ENCODE measurements at regions not wholly inside any gene's neighbourhood (a gene's known extent, or its start where the extent isn't known, plus 50 kb on each side); places are given as distances from the start of the nearest gene placed in this dataset.

DNA sequence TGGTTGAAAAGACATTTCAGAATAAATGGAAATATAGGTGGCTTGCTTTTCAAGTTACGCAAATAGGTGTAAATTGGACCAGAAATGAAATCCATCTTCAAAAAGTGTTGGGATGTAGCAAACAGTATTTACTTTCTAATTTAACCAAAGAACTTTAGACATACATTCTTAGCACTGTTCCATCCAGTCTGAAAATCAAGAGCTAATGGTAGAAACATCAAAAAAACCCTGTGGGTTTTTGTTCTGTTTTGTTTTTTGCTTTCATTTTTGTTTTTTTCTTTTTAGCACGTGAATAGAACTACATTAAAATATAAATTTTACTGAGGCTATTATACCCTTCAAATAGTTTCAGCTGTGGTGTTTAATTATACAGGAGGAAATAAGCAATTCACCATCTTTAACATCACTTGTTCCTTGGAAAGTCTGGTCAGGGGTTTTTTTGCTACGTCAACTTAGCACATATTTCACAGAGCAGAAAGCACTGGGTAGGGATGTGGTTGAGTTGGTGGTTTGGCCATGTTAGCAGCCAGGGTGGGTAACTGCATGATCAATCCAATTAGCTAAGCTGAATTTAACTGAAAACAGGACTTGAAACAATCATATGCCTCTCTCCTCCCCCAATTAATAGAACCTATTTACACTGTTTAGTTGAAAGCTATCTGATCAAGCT is 275.4 kb upstream of the PFKP start:
- TF ChIP-seq, protein P1, sequence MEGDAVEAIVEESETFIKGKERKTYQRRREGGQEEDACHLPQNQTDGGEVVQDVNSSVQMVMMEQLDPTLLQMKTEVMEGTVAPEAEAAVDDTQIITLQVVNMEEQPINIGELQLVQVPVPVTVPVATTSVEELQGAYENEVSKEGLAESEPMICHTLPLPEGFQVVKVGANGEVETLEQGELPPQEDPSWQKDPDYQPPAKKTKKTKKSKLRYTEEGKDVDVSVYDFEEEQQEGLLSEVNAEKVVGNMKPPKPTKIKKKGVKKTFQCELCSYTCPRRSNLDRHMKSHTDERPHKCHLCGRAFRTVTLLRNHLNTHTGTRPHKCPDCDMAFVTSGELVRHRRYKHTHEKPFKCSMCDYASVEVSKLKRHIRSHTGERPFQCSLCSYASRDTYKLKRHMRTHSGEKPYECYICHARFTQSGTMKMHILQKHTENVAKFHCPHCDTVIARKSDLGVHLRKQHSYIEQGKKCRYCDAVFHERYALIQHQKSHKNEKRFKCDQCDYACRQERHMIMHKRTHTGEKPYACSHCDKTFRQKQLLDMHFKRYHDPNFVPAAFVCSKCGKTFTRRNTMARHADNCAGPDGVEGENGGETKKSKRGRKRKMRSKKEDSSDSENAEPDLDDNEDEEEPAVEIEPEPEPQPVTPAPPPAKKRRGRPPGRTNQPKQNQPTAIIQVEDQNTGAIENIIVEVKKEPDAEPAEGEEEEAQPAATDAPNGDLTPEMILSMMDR (conservative IDR thresholded peaks at IDR 0.05) = no peak
- no peak for TF ChIP-seq ZFX (IDR thresholded peaks at IDR 0.05)

Measured in C4-2B (cell line).